Bronchial epithelial cell (primary cell): ENCODE measurements at regions not wholly inside any gene's neighbourhood (a gene's known extent, or its start where the extent isn't known, plus 50 kb on each side); places are given as distances from the start of the nearest gene placed in this dataset.

Source experiments
- DNase-seq: peaks from one replicate; pipeline ENCODE4 v3.0.0-alpha.2; 2010; ENCODE audit warnings: low read depth
- FAIRE-seq: peaks from 2 replicates; lab custom pipeline; 2011; peaks lifted over from hg19 to GRCh38; lab: Jason Lieb, UNC
- H3K27me3 ChIP-seq: 2 replicates; pipeline ENCODE4 v1.5.1; 2011; ENCODE audit warnings: low read length; ENCODE audit not compliant: control insufficient read depth, insufficient read depth
- H3K36me3 ChIP-seq: 2 replicates; pipeline ENCODE4 v1.5.1; 2011; ENCODE audit warnings: low read length; ENCODE audit not compliant: control insufficient read depth, insufficient read depth
- H3K4me3 ChIP-seq: 2 replicates; pipeline ENCODE4 v1.5.1; 2011; ENCODE audit warnings: mild to moderate bottlenecking, low read depth, low read length, control low read depth
- CTCF ChIP-seq: IDR thresholded peaks from 2 replicates; pipeline ENCODE4 v1.5.1; 2011; ENCODE audit warnings: mild to moderate bottlenecking, moderate library complexity, low read length, control low read depth, inconsistent platforms; ENCODE audit not compliant: insufficient read depth, severe bottlenecking

DNA sequence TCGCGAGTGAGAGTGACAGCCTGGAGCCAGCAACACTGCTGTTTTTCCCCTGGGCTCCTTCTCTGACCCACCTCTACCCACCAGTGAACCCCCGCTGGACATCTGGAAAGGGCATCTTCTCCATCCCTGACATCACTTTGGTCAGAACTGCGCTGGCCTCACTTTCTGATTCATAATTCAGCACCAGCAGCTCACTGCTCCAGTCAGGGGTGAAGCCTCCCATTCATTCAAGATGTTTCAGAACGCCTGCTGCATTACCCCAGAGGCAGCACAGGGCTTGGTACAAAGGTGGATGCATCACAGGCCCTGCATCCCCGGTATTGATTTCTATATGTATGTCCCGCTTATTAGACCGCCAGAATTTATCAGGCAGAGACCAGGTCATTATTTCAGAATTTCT lies 182.8 kb upstream of the TSHZ3 start:
- H3K27me3 ChIP-seq: no peaks in the 10 kb centered on the region
- H3K4me3 ChIP-seq: no peak overlapping the region
- H3K36me3 ChIP-seq: no peaks in the 10 kb centered on the region
- DNase-seq (no peak), FAIRE-seq (no peak)
- TF ChIP-seq CTCF: no peak

- no peaks in the 10 kb centered on the region for H3K27me3 ChIP-seq
- TF ChIP-seq CTCF: no peak
- no peak for DNase-seq
- no peak overlapping the region for H3K4me3 ChIP-seq
- no peaks in the 10 kb centered on the region for H3K36me3 ChIP-seq
- no peak for FAIRE-seq
These were observed 183.9 kb upstream of the TSHZ3 start for GRCh38 chr19:31533114-31533513.

DNA sequence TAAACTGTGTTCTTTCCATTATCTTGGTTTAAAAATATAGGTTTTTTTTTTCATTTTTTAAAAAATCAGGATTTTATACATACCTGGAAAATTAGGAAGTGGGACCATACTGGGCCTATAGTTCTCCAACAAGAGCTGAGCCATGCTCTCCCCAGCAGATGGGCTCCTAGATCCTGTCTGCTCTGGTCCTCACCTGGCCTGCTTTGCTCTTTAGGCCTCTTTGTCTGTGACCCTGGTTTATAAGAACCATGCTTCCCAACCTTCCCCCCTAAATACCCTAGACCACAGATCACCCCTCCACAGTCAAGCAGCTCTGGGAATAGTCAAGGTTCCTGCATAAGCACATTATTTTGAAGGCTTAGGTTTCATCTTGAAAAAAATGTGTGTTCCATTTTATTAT lies 185.0 kb upstream of the TSHZ3 start:
- H3K4me3 ChIP-seq: no peak overlapping the region
- TF ChIP-seq CTCF: no peak
- DNase-seq (no peak), FAIRE-seq (no peak)
- no peaks in the 10 kb centered on the region for H3K36me3 ChIP-seq
- H3K27me3 ChIP-seq: no peaks in the 10 kb centered on the region

GRCh38 chr19:31534786-31535657 lies 185.8 kb upstream of the TSHZ3 start:
- Histone ChIP-seq H3K27me3 (no peaks in the 10 kb centered on the region), H3K36me3 (no peaks in the 10 kb centered on the region), H3K4me3 (no peak overlapping the region)
- no peak for TF ChIP-seq CTCF
- DNase-seq (no peak), FAIRE-seq (no peak)

- no peak for TF ChIP-seq CTCF
- Histone ChIP-seq H3K36me3 (no peaks in the 10 kb centered on the region), H3K27me3 (no peaks in the 10 kb centered on the region), H3K4me3 (no peak overlapping the region)
- DNase-seq: no peak
- FAIRE-seq: no peak
These were observed 186.6 kb upstream of the TSHZ3 start for GRCh38 chr19:31535691-31536460.
